GM23248 (cell line): ENCODE measurements at regions not wholly inside any gene's neighbourhood (a gene's known extent, or its start where the extent isn't known, plus 50 kb on each side); places are given as distances from the start of the nearest gene placed in this dataset.
A peak's percentile ranks its signal among the peaks of the same experiment; 100 is the strongest.

ENCODE experiments used
- DNase-seq: peaks from one replicate; pipeline ENCODE4 v3.0.0-alpha.2; 2015
- H2AFZ ChIP-seq: fragments of 200-600 bp; sonication (generic); 2 replicates; pipeline ENCODE4 v1.6.1; 2016; ENCODE audit warnings: antibody characterized with exemption
- H3F3A ChIP-seq: fragments of 200-600 bp; sonication (generic); 2 replicates; pipeline ENCODE4 v1.6.1; 2016; ENCODE audit warnings: mild to moderate bottlenecking, antibody characterized with exemption, mixed run types; ENCODE audit not compliant: insufficient read depth
- H3K27ac ChIP-seq: fragments of 200-600 bp; sonication (generic); 2 replicates; pipeline ENCODE4 v1.5.1; 2016; ENCODE audit warnings: mild to moderate bottlenecking
- H3K27me3 ChIP-seq: fragments of 200-600 bp; sonication (generic); replicated peaks from 2 replicates; pipeline ENCODE4 v1.6.1; 2016; ENCODE audit warnings: mild to moderate bottlenecking; ENCODE audit not compliant: insufficient read depth
- H3K36me3 ChIP-seq: fragments of 200-600 bp; sonication (generic); 2 replicates; pipeline ENCODE4 v1.6.1; 2016; ENCODE audit warnings: low read depth, mild to moderate bottlenecking
- H3K4me1 ChIP-seq: fragments of 200-600 bp; sonication (generic); 2 replicates; pipeline ENCODE4 v1.6.1; 2016; ENCODE audit warnings: mild to moderate bottlenecking; ENCODE audit not compliant: insufficient read depth
- H3K4me2 ChIP-seq: fragments of 200-600 bp; sonication (generic); one replicate; pipeline ENCODE4 v1.6.1; 2016; ENCODE audit warnings: mild to moderate bottlenecking; ENCODE audit not compliant: unreplicated experiment
- H3K4me3 ChIP-seq: fragments of 200-600 bp; sonication (generic); 2 replicates; pipeline ENCODE4 v1.5.1; 2016; ENCODE audit warnings: mild to moderate bottlenecking
- H3K79me2 ChIP-seq: fragments of 200-600 bp; sonication (generic); 2 replicates; pipeline ENCODE4 v1.6.1; 2016; ENCODE audit warnings: mild to moderate bottlenecking; ENCODE audit not compliant: insufficient read depth
- H3K9ac ChIP-seq: fragments of 200-600 bp; sonication (generic); 2 replicates; pipeline ENCODE4 v1.6.1; 2016; ENCODE audit warnings: mild to moderate bottlenecking
- H3K9me2 ChIP-seq: fragments of 200-600 bp; sonication (generic); 2 replicates; pipeline ENCODE4 v1.6.1; 2016; ENCODE audit warnings: mixed run types, mild to moderate bottlenecking, moderate library complexity; ENCODE audit not compliant: insufficient read depth
- H3K9me3 ChIP-seq: fragments of 200-600 bp; sonication (generic); one replicate; pipeline ENCODE4 v1.6.1; 2017; ENCODE audit warnings: low read depth
- H4K20me1 ChIP-seq: fragments of 200-600 bp; sonication (generic); 2 replicates; pipeline ENCODE4 v1.6.0; 2016; ENCODE audit not compliant: insufficient read depth
- EZH2 ChIP-seq: fragments of 200-600 bp; sonication (generic); IDR thresholded peaks from 2 replicates; pipeline ENCODE4 v1.6.1; 2018; ENCODE audit warnings: antibody characterized with exemption, mild to moderate bottlenecking; ENCODE audit not compliant: insufficient read depth, poor library complexity, severe bottlenecking
- EZH2phosphoT487 ChIP-seq: fragments of 200-600 bp; sonication (generic); IDR thresholded peaks from 2 replicates; pipeline ENCODE4 v1.6.1; 2018; ENCODE audit warnings: antibody characterized with exemption, moderate library complexity, mild to moderate bottlenecking, low read depth; ENCODE audit not compliant: insufficient read depth
- WGBS, 2 experiments: methylation state at CpG; one replicate each; pipeline ENCODE4 v1.1.6; 2015 to 2017; ENCODE audit warnings: low lambda C conversion rate in 2 of 2, low coverage in 1 of 2; ENCODE audit errors: missing lambda C conversion rate in 2 of 2; 5-methylcytosine and 5-hydroxymethylcytosine counted together
- in situ Hi-C: fragments of 300-500 bp; cut with MboI; formaldehyde crosslinking; loops from 2 replicates; pipeline ENCODE4 v1.15.0; 2020

GRCh38 chr20:52008874-52009273 is 182.7 kb downstream of the ZFP64 start:
- Histone ChIP-seq H3F3A (peaks cover 8% of the 10 kb centered on the region), H4K20me1 (no peaks in the 10 kb centered on the region), H3K9me3 (no peaks in the 10 kb centered on the region), H3K27me3 (no peaks in the 10 kb centered on the region), H2AFZ (no peak overlapping the region), H3K9ac (no peak overlapping the region), H3K4me2 (no peak overlapping the region), H3K36me3 (no peaks in the 10 kb centered on the region), H3K79me2 (no peaks in the 10 kb centered on the region), H3K4me3 (no peak overlapping the region), H3K27ac (no peak overlapping the region), H3K4me1 (peaks cover 13% of the 10 kb centered on the region), H3K9me2 (no peaks in the 10 kb centered on the region)
- no peak for TF ChIP-seq EZH2phosphoT487
- no peak for TF ChIP-seq EZH2
- 93 to 96% methylated on average over 6 of the region's 6 CpGs for WGBS, 2 experiments
- in situ Hi-C loops = no loop called here
- no peak for DNase-seq

- no peaks in the 10 kb centered on the region for H3K79me2 ChIP-seq
- H3K9me2 ChIP-seq = no peaks in the 10 kb centered on the region
- H3K9ac ChIP-seq = no peak overlapping the region; the same call in 1 of the 2 replicates
- H3K27ac ChIP-seq = peak overlapping the region; percentile 29
- peaks cover 13% of the 10 kb centered on the region for H3K4me1 ChIP-seq
- peak overlapping the region; percentile 77 for H3K4me2 ChIP-seq
- in situ Hi-C loops = no loop called here
- no peaks in the 10 kb centered on the region for H3K9me3 ChIP-seq
- H3K36me3 ChIP-seq = no peaks in the 10 kb centered on the region
- 0 out of 2 replicates have a peak overlapping the region, but pooled peaks have one; percentile 15 for H3K4me3 ChIP-seq
- H2AFZ ChIP-seq = peak overlapping the region; percentile 69
- DNase-seq = peak; percentile 75
- WGBS, 2 experiments = 4 to 7% methylated on average over 3 of the region's 3 CpGs
- H4K20me1 ChIP-seq = no peaks in the 10 kb centered on the region
- TF ChIP-seq EZH2phosphoT487 (no peak), EZH2 (no peak)
- H3F3A ChIP-seq = peaks cover 8% of the 10 kb centered on the region
- H3K27me3 ChIP-seq = no peaks in the 10 kb centered on the region
These were observed 186.9 kb downstream of the ZFP64 start for GRCh38 chr20:52004715-52005114.

GRCh38 chr20:52004018-52004417 is 187.6 kb downstream of the ZFP64 start:
- H3F3A ChIP-seq = peaks cover 8% of the 10 kb centered on the region
- H3K79me2 ChIP-seq = no peaks in the 10 kb centered on the region
- H3K36me3 ChIP-seq = no peaks in the 10 kb centered on the region
- no peak overlapping the region for H3K27ac ChIP-seq
- H3K9me2 ChIP-seq = no peaks in the 10 kb centered on the region
- in situ Hi-C loops = no loop called here
- no peak overlapping the region for H3K4me2 ChIP-seq
- no peaks in the 10 kb centered on the region for H4K20me1 ChIP-seq
- H3K9me3 ChIP-seq = no peaks in the 10 kb centered on the region
- 96 to 97% methylated on average over 5 of the region's 5 CpGs for WGBS, 2 experiments
- no peak overlapping the region for H3K9ac ChIP-seq
- H3K4me3 ChIP-seq = no peak overlapping the region
- DNase-seq = no peak
- H3K4me1 ChIP-seq = peaks cover 13% of the 10 kb centered on the region
- no peaks in the 10 kb centered on the region for H3K27me3 ChIP-seq
- no peak for TF ChIP-seq EZH2
- no peak for TF ChIP-seq EZH2phosphoT487
- H2AFZ ChIP-seq = peak overlapping the region; percentile 69; the same call in 1 of the 2 replicates

- peaks cover 8% of the 10 kb centered on the region for H3F3A ChIP-seq
- H3K4me1 ChIP-seq = peaks cover 13% of the 10 kb centered on the region
- no peaks in the 10 kb centered on the region for H3K27me3 ChIP-seq
- no peak overlapping the region for H3K27ac ChIP-seq
- no peaks in the 10 kb centered on the region for H3K9me3 ChIP-seq
- H3K4me2 ChIP-seq = no peak overlapping the region
- in situ Hi-C loops = no loop called here
- no peaks in the 10 kb centered on the region for H4K20me1 ChIP-seq
- no peak overlapping the region for H3K9ac ChIP-seq
- no peaks in the 10 kb centered on the region for H3K9me2 ChIP-seq
- TF ChIP-seq EZH2phosphoT487 (no peak), EZH2 (no peak)
- H3K79me2 ChIP-seq = no peaks in the 10 kb centered on the region
- H2AFZ ChIP-seq = no peak overlapping the region
- no peak overlapping the region for H3K4me3 ChIP-seq
- DNase-seq = no peak
- WGBS, 2 experiments = 83 to 85% methylated on average over 5 of the region's 5 CpGs
- no peaks in the 10 kb centered on the region for H3K36me3 ChIP-seq
These were observed 188.2 kb downstream of the ZFP64 start for GRCh38 chr20:52003415-52003814.
